GM21447 (cell line): ENCODE measurements at regions not wholly inside any gene's neighbourhood (a gene's known extent, or its start where the extent isn't known, plus 50 kb on each side); places are given as distances from the start of the nearest gene placed in this dataset.
"Not testable (repeated sequence)": the region's sequence is repeated elsewhere in the genome, so short reads cannot be mapped to it uniquely, and the experiment has no call there.

Experiments
- ATAC-seq: cut with Tn5 transposase; IDR thresholded peaks from one replicate; pipeline ENCODE4 v1.9.1; 2021; ENCODE audit not compliant: unreplicated experiment

GRCh38 chr5:66234241-66234640 is 90.1 kb downstream of the SREK1 start:
- no peak for ATAC-seq

GRCh38 chr5:66238435-66238834 is 94.3 kb downstream of the SREK1 start:
- no peak for ATAC-seq

GRCh38 chr5:66239034-66239433 is 94.9 kb downstream of the SREK1 start:
- ATAC-seq, result no peak

DNA sequence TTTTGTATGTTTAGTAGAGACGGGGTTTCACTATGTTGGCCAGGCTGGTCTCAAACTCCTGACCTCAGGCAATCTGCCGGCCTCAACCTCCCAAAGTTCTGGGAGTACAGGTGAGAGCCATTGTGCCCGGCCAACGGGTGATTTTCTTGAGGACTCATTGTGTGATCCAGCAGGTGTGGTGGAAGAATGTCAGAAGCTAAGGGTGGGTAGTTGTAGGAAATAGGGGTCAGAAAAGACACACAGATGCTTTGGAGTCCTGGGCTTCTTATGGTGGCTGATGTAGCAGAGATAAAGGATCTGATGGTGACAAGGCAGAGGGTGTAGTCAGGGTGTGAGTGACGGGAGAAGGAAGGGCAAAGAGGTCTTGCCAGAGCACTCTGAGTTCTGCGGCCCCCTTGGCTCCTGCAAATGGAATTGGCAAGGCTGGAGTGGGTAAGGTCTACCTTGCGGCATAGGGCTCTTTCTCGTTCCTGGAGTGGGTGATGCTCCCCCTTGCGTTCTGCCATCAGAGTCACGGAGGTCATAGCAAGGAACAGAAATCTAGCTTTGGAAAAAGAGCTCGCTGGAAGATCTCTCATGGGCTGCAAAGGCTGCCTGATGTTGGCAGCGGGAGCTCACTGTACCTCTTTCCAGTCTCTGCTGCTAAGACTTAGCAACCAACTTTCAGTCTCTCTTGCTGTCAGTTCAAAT is 97.2 kb downstream of the SREK1 start:
- ATAC-seq, result no peak

DNA sequence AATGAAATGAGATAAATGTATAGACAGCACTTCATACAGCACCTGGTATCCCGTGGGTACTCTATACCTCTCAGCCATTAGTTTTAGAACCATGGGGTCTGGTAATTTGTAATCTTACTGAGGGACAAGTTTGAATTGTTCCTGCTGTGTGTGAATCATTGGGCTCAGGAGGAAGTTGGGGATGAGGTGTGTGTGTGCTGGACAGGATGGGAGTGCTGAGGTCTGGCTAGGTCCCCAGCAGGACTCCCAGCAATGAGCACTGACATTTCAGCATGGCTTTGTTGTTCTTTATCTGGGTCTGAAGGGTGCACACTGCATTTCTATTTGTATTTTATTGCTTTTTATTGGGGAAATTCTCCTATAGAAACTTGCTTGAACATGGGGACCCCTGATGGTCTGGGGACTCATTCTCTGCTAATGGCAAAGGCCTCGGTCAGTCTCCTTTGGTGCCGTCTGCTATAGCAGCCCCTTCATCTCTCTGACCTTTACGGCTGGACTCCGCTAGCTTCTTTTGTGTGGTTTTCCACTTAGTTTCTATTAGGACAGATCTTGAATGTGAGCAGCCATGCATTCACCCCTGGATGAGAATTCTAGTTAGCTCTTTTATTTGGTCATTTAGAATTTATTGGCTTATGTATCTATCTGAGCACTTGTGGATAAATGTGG is 98.1 kb downstream of the SREK1 start:
- ATAC-seq, result no peak

DNA sequence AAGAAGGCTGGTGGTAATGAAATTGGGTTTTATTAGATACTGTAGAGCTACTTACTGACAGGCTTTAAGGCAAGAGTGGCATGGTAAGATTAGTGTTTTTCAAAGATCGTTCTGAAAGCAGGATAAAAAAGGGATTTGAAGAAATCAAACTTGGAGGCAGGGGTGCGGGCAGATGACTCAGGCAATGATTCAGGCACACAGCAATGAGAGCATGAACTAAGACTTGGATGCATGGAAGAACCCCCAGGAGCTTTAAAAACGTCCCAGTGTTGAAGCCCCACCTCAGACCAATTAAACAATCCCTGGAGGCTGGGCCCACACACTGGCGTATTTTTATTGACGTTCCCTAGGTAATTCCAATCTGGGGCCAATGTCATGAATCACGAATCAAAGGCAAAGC is 102.5 kb downstream of the SREK1 start:
- no peak for ATAC-seq

GRCh38 chr5:66247176-66247960 is 103.3 kb downstream of the SREK1 start:
- ATAC-seq, result no peak

DNA sequence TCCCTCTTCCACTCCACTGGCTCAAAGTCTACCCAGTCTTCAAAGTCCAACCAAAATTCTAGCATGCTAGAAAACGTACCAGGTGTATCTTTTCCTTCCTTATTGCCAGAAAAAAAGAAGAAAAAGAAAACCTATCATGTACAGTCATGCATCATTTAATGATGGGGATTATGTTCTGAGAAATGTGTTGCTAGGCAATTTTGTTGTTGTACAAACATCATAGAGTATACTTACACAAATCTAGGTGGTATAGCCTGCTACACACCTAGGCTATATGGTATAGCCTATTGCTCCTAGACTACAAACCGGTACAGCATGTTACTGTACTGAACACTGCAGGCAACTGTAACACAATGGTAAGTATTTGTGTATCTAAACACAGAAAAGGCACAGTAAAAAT is 104.8 kb downstream of the SREK1 start:
- ATAC-seq, result no peak

DNA sequence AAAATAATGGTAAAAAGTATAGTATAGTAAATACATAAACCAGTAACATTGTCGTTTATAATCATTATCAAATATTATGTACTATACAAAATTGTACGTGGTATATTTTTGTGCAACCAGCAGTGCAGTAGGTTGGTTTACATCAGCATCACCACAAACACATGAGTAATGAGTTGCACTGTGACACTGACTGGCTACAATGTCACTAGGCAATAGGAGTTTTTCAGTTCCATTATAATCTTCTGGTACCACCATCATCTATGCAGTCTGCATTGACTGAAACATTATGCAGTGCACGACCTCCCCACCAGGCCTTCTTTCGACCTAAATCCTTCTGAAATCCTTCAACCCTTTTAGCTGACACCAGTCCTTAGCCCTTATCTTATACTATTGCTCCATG is 105.8 kb downstream of the SREK1 start:
- ATAC-seq, result no peak

GRCh38 chr5:66252849-66253248 is 108.7 kb downstream of the SREK1 start:
- no peak for ATAC-seq

DNA sequence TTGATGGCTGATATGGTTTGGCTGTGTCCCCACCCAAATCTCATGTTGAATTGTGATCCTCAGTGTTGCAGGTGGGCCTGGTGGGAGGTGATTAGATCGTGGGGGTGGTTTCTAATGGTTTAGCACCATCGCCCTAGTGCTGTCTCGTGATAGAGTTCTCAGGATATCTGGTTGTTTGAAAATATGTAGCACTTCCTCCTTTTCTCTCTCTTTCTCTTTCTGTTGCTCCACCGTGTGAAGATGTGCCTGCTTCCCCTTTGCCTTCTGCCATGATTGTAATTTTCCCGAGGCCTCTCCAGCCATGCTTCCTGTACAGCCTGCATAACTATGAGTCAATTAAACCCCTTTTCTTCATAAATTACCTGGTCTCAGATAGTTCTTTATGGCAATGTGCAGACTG is 111.6 kb downstream of the SREK1 start:
- ATAC-seq, result no peak

- ATAC-seq, result no peak
Measured at GRCh38 chr5:66273121-66273520, 129.0 kb downstream of the SREK1 start.

DNA sequence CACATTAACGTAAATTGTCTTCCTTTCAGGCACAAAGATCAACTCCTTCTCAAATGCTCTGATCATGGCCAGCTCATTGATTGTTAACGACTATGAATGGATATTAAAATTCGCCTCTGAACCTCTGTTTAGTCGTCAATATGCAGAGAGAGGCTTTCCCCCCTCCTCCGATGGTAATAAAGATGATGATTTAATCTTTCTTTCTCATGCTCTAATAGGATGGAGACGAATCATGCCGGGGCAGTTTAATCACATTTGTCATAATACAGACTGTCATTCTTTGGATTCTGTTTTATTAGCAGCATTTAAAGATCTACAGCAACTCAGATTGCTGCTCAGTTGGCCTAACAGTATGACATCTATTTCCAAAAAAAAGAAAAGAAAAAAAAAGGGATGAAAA is 132.9 kb downstream of the SREK1 start:
- no peak for ATAC-seq

DNA sequence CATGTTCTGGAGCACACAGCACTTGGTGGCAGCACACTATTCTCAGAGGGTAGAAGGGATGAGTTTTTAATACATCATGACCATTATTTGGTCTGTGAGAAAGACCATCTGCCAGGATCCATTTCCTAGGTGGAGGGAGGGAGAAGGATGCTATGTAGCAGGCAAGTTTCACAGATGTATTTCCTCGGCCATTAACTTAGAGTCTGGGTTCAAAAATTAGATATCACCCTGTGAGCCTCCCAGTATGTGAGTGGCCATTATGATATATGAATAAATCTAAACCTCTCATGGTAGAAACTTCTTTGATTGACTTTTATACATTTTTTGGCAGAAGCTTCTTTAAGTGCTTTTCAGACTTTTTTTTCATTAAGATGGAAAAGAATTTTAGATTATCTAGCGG is 133.9 kb downstream of the SREK1 start:
- ATAC-seq, result no peak

GRCh38 chr5:66281294-66281693 is 137.2 kb downstream of the SREK1 start:
- ATAC-seq, result no peak

- no peak for ATAC-seq
Measured at GRCh38 chr5:66284588-66285342, 140.7 kb downstream of the SREK1 start.

DNA sequence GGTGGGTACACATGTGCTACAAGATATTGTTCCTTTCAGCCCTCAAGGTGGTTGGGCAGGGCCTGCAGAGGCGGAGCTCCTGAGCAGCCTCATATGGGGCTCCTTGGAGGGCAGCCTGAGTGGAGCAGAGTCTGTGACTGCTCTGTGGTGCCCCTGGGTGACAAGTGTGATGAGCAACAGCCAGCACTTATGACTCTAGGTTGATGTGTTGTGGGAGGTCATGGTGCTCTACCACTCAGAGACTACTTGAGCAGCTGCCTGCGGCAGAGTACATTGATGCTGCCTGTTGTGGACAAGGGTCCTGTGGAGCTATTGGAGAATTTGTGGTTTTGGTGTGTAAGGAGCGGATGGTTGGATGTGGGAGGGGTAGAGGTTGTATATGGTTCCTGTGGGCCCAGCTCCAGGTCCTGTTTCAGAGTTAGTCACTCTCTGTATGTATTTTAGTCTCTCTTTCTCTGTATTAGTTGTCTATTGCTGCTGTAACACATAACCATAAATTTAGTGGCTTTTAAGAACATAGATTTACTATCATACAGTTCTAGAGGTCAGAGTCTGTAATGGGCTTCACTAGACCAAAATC is 141.3 kb downstream of the SREK1 start:
- no peak for ATAC-seq

DNA sequence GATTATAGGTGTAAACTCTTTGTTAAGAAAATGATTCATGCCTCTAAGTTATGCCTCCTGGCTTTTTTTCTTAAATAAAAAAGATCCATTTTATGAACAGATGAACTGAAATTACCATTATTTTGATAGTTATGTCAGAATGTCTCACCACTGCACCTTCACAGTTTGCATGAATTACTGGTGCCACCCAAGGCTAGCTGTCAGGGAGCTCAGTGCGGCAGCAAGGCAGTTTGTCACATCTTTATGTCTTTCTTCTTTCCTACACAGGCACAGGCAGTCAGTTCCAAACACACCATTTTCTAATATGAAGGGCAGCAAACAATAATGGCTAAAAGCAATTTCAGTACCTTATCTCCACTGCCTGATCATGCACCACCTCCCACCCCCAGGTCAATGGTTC is 147.7 kb downstream of the SREK1 start:
- ATAC-seq, result no peak

GRCh38 chr5:66293851-66294250 is 149.8 kb downstream of the SREK1 start:
- ATAC-seq, result not testable (repeated sequence)

- ATAC-seq, result no peak
Measured at GRCh38 chr5:66299463-66299862, 155.4 kb downstream of the SREK1 start.

DNA sequence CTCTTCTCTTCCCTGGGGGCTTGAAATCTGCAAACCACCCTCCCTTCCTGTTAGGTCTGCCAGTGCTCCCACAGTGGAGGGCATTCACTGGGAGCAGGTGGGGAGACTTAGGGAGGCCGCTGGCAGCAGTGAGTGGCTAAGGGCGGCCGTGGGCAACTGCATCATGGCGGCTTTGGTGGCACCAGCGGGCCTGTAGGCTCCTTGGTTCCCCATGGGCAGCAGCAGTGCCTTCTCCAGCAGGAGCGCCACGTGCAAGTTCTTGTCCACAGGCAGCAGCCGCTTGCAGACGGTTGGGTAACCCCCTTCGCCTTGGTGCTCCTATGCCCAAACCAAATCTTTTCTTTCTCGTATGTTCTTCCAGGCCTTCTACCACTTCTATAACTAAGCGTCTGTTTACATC is 158.2 kb downstream of the SREK1 start:
- no peak for ATAC-seq
